ENCODE measurements at regions not wholly inside any gene's neighbourhood (a gene's known extent, or its start where the extent isn't known, plus 50 kb on each side); places are given as distances from the start of the nearest gene placed in this dataset.

DNA sequence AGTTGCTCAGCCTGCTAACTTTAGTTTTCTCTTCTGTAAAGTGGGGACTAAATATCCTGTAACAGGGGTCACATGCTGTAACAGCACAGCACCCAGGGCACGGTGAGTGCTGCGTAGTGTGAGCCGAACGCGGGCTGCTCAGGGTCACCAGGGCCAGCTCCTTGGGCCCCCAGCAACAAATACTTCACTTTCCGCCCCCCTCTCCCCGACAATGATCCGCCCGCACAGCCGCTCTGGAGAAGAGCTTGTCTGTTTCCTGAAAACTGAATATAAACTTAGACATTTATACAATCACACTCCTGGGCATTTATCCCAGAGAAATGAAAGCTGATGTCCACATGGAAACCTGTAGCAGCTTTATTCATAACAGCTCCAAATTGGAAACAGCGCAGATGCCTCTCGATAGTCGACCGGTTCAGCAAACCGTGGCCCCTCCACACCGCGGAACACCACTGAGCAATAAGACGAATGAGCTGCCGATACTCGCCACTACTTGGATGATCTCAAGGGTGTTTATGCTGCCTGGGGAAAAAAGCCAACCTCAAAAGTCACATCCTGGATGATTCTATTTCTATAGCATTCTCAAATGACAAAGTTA is 267.2 kb downstream of the PARN start:
- Histone ChIP-seq H2AFZ (ENCODE audit: low read length) (no peak overlapping the region), H3K4me2 (ENCODE audit: low read depth, low read length, poor library complexity, severe bottlenecking) (no peak overlapping the region), H3K4me3 (ENCODE audit: low read length, poor library complexity, severe bottlenecking) (no peak overlapping the region)

DNA sequence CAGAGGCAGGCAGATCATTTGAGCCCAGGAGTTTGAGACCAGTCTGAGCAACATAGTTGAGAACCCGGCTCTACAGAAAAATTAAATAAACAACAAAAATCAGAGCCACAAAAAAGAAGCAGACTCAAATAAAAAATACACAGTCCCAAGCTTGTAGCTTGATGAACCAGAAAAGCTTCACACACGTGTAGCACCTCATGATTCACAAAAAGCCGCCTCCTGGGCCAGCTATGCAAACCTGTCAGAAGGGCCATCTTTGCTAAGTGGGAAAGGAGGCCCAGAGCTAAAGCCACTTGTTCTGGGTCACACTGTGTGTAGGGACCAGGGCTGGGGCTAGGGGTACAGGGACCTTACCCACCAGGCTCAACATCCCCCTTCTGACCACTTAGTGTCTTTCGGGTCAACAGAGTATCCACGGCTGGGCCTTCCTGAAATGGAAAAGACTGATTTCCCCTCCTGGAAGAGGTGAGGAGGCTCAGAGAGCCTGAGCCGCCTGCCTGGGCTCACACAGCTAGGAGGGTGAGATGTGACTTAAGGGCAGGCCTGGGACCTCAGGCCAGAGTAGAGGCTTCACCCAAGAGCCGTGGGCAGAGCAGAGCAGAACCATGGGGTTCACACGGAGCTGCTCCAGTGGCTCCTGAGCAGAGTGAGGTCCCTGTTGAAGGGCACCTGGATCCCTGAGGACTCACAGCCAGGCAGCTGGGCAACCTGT is 269.6 kb downstream of the PARN start:
- H3K9me3 ChIP-seq (ENCODE audit: insufficient read depth, low read depth, low read length): no peaks in the 10 kb centered on the region
- no peaks in the 10 kb centered on the region for H3K79me2 ChIP-seq (ENCODE audit: insufficient read depth, low read length)
- no peak overlapping the region for H3K4me2 ChIP-seq (ENCODE audit: low read depth, low read length, poor library complexity, severe bottlenecking)
- no peak overlapping the region for H3K9ac ChIP-seq (ENCODE audit: low read depth, low read length, poor library complexity, severe bottlenecking)
- no peaks in the 10 kb centered on the region for H3K27me3 ChIP-seq (ENCODE audit: insufficient read depth, low read length, poor library complexity, severe bottlenecking)
- H3K9me2 ChIP-seq (replicated peaks; ENCODE audit: low read depth, low read length): no peaks in the 10 kb centered on the region
- H2AFZ ChIP-seq (ENCODE audit: low read length): no peak overlapping the region
- no peaks in the 10 kb centered on the region for H3F3A ChIP-seq (ENCODE audit: low read depth)
- no peaks in the 10 kb centered on the region for H3K36me3 ChIP-seq (ENCODE audit: insufficient read depth, low read length)
- no peak for TF ChIP-seq EZH2phosphoT487 (IDR thresholded peaks at IDR 0.05; ENCODE audit: borderline replicate concordance)
- TF ChIP-seq, protein P1, sequence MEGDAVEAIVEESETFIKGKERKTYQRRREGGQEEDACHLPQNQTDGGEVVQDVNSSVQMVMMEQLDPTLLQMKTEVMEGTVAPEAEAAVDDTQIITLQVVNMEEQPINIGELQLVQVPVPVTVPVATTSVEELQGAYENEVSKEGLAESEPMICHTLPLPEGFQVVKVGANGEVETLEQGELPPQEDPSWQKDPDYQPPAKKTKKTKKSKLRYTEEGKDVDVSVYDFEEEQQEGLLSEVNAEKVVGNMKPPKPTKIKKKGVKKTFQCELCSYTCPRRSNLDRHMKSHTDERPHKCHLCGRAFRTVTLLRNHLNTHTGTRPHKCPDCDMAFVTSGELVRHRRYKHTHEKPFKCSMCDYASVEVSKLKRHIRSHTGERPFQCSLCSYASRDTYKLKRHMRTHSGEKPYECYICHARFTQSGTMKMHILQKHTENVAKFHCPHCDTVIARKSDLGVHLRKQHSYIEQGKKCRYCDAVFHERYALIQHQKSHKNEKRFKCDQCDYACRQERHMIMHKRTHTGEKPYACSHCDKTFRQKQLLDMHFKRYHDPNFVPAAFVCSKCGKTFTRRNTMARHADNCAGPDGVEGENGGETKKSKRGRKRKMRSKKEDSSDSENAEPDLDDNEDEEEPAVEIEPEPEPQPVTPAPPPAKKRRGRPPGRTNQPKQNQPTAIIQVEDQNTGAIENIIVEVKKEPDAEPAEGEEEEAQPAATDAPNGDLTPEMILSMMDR (conservative IDR thresholded peaks at IDR 0.05; ENCODE audit: low read length): no peak
- H4K20me1 ChIP-seq (ENCODE audit: insufficient read depth, low read length, poor library complexity, severe bottlenecking): no peaks in the 10 kb centered on the region
- H3K4me1 ChIP-seq (ENCODE audit: insufficient read depth, low read length, poor library complexity, severe bottlenecking): no peaks in the 10 kb centered on the region
- no peak overlapping the region for H3K4me3 ChIP-seq (ENCODE audit: low read length, poor library complexity, severe bottlenecking)

More for the DNA sequence above, 267.2 kb downstream of the PARN start:
- no peaks in the 10 kb centered on the region for H3K4me1 ChIP-seq (ENCODE audit: insufficient read depth, low read length, poor library complexity, severe bottlenecking)
- TF ChIP-seq EZH2phosphoT487 (IDR thresholded peaks at IDR 0.05; ENCODE audit: borderline replicate concordance): no peak
- TF ChIP-seq, protein P1 (conservative IDR thresholded peaks at IDR 0.05; ENCODE audit: low read length): no peak
- no peaks in the 10 kb centered on the region for H3K9me2 ChIP-seq (replicated peaks; ENCODE audit: low read depth, low read length)
- H3F3A ChIP-seq (ENCODE audit: low read depth): no peaks in the 10 kb centered on the region
- no peaks in the 10 kb centered on the region for H4K20me1 ChIP-seq (ENCODE audit: insufficient read depth, low read length, poor library complexity, severe bottlenecking)
- no peak overlapping the region for H3K9ac ChIP-seq (ENCODE audit: low read depth, low read length, poor library complexity, severe bottlenecking)
- no peaks in the 10 kb centered on the region for H3K9me3 ChIP-seq (ENCODE audit: insufficient read depth, low read depth, low read length)
- no peaks in the 10 kb centered on the region for H3K36me3 ChIP-seq (ENCODE audit: insufficient read depth, low read length)
- no peaks in the 10 kb centered on the region for H3K27me3 ChIP-seq (ENCODE audit: insufficient read depth, low read length, poor library complexity, severe bottlenecking)
- no peaks in the 10 kb centered on the region for H3K79me2 ChIP-seq (ENCODE audit: insufficient read depth, low read length)

DNA sequence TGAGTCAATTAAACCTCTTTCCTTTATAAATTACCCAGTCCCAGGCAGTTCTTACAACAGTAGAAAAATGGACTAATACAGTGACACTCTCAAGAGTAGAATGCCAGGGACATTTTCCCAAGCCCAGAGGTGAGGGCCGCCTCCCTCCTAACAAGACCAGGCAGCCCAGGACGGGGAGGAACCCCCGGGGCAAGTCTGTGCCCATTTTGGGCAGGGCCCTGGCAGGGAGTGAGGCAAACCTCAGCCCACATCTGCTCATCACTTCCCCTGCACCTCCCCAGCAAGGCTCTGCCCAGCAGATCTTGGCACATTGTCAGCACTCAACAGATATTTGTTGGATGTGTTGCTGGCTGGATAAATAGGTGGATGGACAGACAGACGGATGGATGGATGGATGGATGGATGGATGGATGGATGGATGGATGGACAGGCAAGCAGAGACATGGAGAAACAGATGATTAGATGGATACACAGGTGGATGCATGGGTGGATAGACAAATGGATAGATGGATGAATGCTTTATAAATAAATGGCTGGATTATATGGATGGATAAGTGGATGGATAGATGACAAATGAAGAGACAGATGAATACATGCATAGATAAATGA is 271.3 kb downstream of the PARN start:
- Histone ChIP-seq H3K4me3 (ENCODE audit: low read length, poor library complexity, severe bottlenecking) (no peak overlapping the region), H3F3A (ENCODE audit: low read depth) (no peaks in the 10 kb centered on the region), H3K9me2 (replicated peaks; ENCODE audit: low read depth, low read length) (no peaks in the 10 kb centered on the region), H3K36me3 (ENCODE audit: insufficient read depth, low read length) (no peaks in the 10 kb centered on the region), H2AFZ (ENCODE audit: low read length) (no peak overlapping the region), H3K9ac (ENCODE audit: low read depth, low read length, poor library complexity, severe bottlenecking) (no peak overlapping the region), H3K9me3 (ENCODE audit: insufficient read depth, low read depth, low read length) (no peaks in the 10 kb centered on the region), H3K4me2 (ENCODE audit: low read depth, low read length, poor library complexity, severe bottlenecking) (no peak overlapping the region), H3K79me2 (ENCODE audit: insufficient read depth, low read length) (no peaks in the 10 kb centered on the region), H3K27me3 (ENCODE audit: insufficient read depth, low read length, poor library complexity, severe bottlenecking) (no peaks in the 10 kb centered on the region), H4K20me1 (ENCODE audit: insufficient read depth, low read length, poor library complexity, severe bottlenecking) (no peaks in the 10 kb centered on the region), H3K4me1 (ENCODE audit: insufficient read depth, low read length, poor library complexity, severe bottlenecking) (peaks cover 4% of the 10 kb centered on the region)
- TF ChIP-seq, protein P1 (conservative IDR thresholded peaks at IDR 0.05; ENCODE audit: low read length): no peak
- no peak for TF ChIP-seq EZH2phosphoT487 (IDR thresholded peaks at IDR 0.05; ENCODE audit: borderline replicate concordance)

Measured in Loucy (cell line).